ENCODE measurements at regions not wholly inside any gene's neighbourhood (a gene's known extent, or its start where the extent isn't known, plus 50 kb on each side); places are given as distances from the start of the nearest gene placed in this dataset.

- in situ Hi-C loops (cut with MboI), result no loop called here
- Histone ChIP-seq H3K27ac (ENCODE audit: control insufficient read depth, insufficient read depth) (no peak overlapping the region), H4K20me1 (ENCODE audit: control insufficient read depth, insufficient read depth) (no peaks in the 10 kb centered on the region), H3K4me3 (no peak overlapping the region), H3K79me2 (ENCODE audit: control insufficient read depth, insufficient read depth, low read length) (no peaks in the 10 kb centered on the region), H3K27me3 (replicated peaks in 1 of 2; ENCODE audit: control insufficient read depth in 2 of 2, insufficient read depth in 2 of 2, low read length in 1 of 2) (no peaks in the 10 kb centered on the region), H2AFZ (ENCODE audit: control insufficient read depth, low read depth, low read length) (no peak overlapping the region), H3K4me2 (ENCODE audit: control insufficient read depth, insufficient read depth) (no peak overlapping the region), H3K36me3 (ENCODE audit: control insufficient read depth in 2 of 2, insufficient read depth in 2 of 2, low read length in 1 of 2) (no peaks in the 10 kb centered on the region), H3K9ac (ENCODE audit: control insufficient read depth, insufficient read depth, low read length) (no peak overlapping the region), H3K4me1 (ENCODE audit: control insufficient read depth, insufficient read depth, low read length) (no peaks in the 10 kb centered on the region; the same call in 1 of the 2 replicates), H3K9me3 (replicated peaks; ENCODE audit: control insufficient read depth, insufficient read depth, low read length) (peaks cover 2% of the 10 kb centered on the region; the same call in 1 of the 3 replicates)
- intact Hi-C loops (cut with micrococcal nuclease; ENCODE audit: unreplicated experiment), result no loop called here
- ChIA-PET RAD21 (ENCODE audit: unreplicated experiment) (no interaction called here), POLR2A (no interaction called here), SMC1A (ENCODE audit: uncharacterized antibody, unreplicated experiment) (no interaction called here), CTCF (no interaction called here)
- 37% methylated on average over 5 of the region's 5 CpGs for WGBS (ENCODE audit: insufficient coverage, insufficient replicate concordance, low lambda C conversion rate, missing lambda C conversion rate)
- no peak for TF ChIP-seq EGR1 (IDR thresholded peaks at IDR 0.05; ENCODE audit: borderline replicate concordance in 1 of 2, low read depth in 2 of 2, low read length in 2 of 2)
- TF ChIP-seq, protein P1, sequence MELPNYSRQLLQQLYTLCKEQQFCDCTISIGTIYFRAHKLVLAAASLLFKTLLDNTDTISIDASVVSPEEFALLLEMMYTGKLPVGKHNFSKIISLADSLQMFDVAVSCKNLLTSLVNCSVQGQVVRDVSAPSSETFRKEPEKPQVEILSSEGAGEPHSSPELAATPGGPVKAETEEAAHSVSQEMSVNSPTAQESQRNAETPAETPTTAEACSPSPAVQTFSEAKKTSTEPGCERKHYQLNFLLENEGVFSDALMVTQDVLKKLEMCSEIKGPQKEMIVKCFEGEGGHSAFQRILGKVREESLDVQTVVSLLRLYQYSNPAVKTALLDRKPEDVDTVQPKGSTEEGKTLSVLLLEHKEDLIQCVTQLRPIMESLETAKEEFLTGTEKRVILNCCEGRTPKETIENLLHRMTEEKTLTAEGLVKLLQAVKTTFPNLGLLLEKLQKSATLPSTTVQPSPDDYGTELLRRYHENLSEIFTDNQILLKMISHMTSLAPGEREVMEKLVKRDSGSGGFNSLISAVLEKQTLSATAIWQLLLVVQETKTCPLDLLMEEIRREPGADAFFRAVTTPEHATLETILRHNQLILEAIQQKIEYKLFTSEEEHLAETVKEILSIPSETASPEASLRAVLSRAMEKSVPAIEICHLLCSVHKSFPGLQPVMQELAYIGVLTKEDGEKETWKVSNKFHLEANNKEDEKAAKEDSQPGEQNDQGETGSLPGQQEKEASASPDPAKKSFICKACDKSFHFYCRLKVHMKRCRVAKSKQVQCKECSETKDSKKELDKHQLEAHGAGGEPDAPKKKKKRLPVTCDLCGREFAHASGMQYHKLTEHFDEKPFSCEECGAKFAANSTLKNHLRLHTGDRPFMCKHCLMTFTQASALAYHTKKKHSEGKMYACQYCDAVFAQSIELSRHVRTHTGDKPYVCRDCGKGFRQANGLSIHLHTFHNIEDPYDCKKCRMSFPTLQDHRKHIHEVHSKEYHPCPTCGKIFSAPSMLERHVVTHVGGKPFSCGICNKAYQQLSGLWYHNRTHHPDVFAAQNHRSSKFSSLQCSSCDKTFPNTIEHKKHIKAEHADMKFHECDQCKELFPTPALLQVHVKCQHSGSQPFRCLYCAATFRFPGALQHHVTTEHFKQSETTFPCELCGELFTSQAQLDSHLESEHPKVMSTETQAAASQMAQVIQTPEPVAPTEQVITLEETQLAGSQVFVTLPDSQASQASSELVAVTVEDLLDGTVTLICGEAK (IDR thresholded peaks at IDR 0.05; ENCODE audit: borderline replicate concordance), result no peak
- TF ChIP-seq NFYA (IDR thresholded peaks at IDR 0.05; ENCODE audit: borderline replicate concordance, low read depth, low read length), result no peak
- TF ChIP-seq, protein P2, sequence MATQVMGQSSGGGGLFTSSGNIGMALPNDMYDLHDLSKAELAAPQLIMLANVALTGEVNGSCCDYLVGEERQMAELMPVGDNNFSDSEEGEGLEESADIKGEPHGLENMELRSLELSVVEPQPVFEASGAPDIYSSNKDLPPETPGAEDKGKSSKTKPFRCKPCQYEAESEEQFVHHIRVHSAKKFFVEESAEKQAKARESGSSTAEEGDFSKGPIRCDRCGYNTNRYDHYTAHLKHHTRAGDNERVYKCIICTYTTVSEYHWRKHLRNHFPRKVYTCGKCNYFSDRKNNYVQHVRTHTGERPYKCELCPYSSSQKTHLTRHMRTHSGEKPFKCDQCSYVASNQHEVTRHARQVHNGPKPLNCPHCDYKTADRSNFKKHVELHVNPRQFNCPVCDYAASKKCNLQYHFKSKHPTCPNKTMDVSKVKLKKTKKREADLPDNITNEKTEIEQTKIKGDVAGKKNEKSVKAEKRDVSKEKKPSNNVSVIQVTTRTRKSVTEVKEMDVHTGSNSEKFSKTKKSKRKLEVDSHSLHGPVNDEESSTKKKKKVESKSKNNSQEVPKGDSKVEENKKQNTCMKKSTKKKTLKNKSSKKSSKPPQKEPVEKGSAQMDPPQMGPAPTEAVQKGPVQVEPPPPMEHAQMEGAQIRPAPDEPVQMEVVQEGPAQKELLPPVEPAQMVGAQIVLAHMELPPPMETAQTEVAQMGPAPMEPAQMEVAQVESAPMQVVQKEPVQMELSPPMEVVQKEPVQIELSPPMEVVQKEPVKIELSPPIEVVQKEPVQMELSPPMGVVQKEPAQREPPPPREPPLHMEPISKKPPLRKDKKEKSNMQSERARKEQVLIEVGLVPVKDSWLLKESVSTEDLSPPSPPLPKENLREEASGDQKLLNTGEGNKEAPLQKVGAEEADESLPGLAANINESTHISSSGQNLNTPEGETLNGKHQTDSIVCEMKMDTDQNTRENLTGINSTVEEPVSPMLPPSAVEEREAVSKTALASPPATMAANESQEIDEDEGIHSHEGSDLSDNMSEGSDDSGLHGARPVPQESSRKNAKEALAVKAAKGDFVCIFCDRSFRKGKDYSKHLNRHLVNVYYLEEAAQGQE (IDR thresholded peaks at IDR 0.05; ENCODE audit: low read depth, low read length), result no peak
- TF ChIP-seq, protein P3, sequence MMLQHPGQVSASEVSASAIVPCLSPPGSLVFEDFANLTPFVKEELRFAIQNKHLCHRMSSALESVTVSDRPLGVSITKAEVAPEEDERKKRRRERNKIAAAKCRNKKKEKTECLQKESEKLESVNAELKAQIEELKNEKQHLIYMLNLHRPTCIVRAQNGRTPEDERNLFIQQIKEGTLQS (IDR thresholded peaks at IDR 0.05; ENCODE audit: borderline replicate concordance, extremely low read depth, low read depth, low read length), result no peak
- TF ChIP-seq SMC3 (IDR thresholded peaks at IDR 0.05; ENCODE audit: borderline replicate concordance, low read length), result no peak
- TF ChIP-seq BCL11A (IDR thresholded peaks at IDR 0.05; ENCODE audit: low read depth, low read length), result no peak
- TF ChIP-seq JUND (IDR thresholded peaks at IDR 0.05; ENCODE audit: low read depth, low read length), result no peak
- TF ChIP-seq TARDBP (IDR thresholded peaks at IDR 0.05; ENCODE audit: borderline replicate concordance), result no peak
- no peak for TF ChIP-seq KAT2A (conservative IDR thresholded peaks at IDR 0.05; ENCODE audit: control insufficient read depth, low read depth, low read length)
- TF ChIP-seq GATAD2B (conservative IDR thresholded peaks at IDR 0.05; ENCODE audit: low read depth), result no peak
- BruUV-seq (replicated peaks), result no TSS peak
- DNase-seq (ENCODE audit: low read depth, low spot score) (no peak), ATAC-seq (no peak), FAIRE-seq (no peak)
Observed at GRCh38 chr15:70429056-70429722, 331.5 kb upstream of the TLE3 start.
